Bronchial epithelial cell (primary cell): ENCODE measurements at regions not wholly inside any gene's neighbourhood (a gene's known extent, or its start where the extent isn't known, plus 50 kb on each side); places are given as distances from the start of the nearest gene placed in this dataset.
"Not testable (repeated sequence)": the region's sequence is repeated elsewhere in the genome, so short reads cannot be mapped to it uniquely, and the experiment has no call there.

ENCODE experiments used
- DNase-seq: peaks from one replicate; pipeline ENCODE4 v3.0.0-alpha.2; 2010; ENCODE audit warnings: low read depth
- FAIRE-seq: peaks from 2 replicates; lab custom pipeline; 2011; peaks lifted over from hg19 to GRCh38; lab: Jason Lieb, UNC
- H3K27me3 ChIP-seq: 2 replicates; pipeline ENCODE4 v1.5.1; 2011; ENCODE audit warnings: low read length; ENCODE audit not compliant: control insufficient read depth, insufficient read depth
- H3K36me3 ChIP-seq: 2 replicates; pipeline ENCODE4 v1.5.1; 2011; ENCODE audit warnings: low read length; ENCODE audit not compliant: control insufficient read depth, insufficient read depth
- H3K4me3 ChIP-seq: 2 replicates; pipeline ENCODE4 v1.5.1; 2011; ENCODE audit warnings: mild to moderate bottlenecking, low read depth, low read length, control low read depth
- TF ChIP-seq, protein P1 (sequence below): IDR thresholded peaks from 2 replicates; pipeline ENCODE4 v1.5.1; 2011; ENCODE audit warnings: mild to moderate bottlenecking, moderate library complexity, low read length, control low read depth, inconsistent platforms; ENCODE audit not compliant: insufficient read depth, severe bottlenecking

DNA sequence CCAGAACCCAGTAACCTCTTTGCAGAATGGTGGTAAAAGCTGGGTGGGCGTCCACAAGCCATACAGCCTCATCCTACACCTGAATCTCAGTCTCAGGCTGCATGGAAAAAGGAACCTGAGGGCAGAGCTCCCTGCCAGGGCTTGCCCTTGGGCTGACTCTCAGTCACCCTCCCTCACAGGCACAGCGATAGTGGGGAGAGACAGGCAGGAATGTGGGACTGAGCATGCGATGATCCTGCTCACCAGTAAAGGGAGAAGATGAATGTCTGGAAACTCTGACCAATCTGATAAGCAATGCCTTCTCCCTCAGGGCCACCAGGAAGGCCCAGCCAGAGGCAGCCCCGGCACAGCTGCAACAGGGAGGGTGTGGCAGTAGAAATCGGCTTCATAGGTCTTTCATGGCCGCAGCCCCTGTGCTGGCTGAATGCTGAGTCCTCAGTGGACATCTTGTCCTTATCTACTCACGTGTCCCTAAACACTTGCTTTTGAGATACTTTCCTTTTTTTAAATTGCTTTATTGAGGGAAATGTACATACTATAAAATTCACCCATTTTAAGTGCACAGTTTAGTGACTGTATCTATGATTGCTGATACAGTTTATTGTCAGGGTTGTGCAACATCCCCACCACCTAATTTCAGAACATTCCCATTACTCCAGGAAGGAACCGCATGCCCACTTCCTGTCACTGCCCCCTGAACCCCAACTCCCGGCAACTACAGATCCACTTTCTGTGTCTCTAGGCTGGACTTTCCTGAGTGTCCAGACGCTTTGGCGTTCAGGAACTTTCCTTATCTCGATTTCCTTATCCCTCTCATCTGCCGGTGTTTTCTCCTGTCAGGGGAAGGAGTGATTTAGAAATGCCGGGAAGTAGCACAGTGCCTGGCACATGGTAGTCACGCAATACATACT, 258.1 kb downstream of the PCNX1 start:
- H3K27me3 ChIP-seq, result no peaks in the 10 kb centered on the region
- FAIRE-seq, result no peak
- TF ChIP-seq, protein P1, sequence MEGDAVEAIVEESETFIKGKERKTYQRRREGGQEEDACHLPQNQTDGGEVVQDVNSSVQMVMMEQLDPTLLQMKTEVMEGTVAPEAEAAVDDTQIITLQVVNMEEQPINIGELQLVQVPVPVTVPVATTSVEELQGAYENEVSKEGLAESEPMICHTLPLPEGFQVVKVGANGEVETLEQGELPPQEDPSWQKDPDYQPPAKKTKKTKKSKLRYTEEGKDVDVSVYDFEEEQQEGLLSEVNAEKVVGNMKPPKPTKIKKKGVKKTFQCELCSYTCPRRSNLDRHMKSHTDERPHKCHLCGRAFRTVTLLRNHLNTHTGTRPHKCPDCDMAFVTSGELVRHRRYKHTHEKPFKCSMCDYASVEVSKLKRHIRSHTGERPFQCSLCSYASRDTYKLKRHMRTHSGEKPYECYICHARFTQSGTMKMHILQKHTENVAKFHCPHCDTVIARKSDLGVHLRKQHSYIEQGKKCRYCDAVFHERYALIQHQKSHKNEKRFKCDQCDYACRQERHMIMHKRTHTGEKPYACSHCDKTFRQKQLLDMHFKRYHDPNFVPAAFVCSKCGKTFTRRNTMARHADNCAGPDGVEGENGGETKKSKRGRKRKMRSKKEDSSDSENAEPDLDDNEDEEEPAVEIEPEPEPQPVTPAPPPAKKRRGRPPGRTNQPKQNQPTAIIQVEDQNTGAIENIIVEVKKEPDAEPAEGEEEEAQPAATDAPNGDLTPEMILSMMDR, result no peak
- H3K36me3 ChIP-seq, result no peaks in the 10 kb centered on the region
- DNase-seq, result peak; percentile 40
- no peak overlapping the region for H3K4me3 ChIP-seq

DNA sequence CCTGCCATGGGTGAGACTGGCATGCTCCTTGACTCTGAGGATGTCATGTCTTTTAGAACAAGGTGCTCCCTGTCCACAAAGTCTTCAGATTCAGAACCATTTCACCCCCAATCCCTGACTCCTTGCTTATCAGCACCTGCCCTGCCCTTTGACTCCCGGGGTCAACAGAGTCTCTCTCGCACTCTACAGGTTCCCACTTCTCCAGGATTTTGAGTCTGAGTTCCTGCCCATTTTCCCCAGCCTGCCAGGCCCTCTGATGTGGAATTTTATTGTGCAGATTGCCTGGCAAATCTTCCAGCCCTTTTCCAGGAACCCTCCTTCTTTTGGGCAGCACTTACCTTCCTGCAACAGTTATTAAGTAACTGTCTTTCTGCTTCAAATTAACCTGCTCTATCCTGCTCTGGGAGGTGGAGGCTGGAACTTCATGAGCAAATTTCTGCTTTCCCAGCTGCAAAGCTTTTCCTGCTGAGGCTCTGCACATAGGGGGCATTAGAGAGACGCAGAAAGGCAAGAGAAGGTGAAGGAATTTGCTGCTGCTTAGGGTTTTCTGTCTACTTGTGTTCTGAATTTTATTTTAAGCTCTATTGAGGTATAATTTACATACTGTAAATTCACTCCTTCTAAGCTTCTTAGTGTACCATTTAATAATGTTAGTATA, 259.1 kb downstream of the PCNX1 start:
- H3K4me3 ChIP-seq, result no peak overlapping the region

DNA sequence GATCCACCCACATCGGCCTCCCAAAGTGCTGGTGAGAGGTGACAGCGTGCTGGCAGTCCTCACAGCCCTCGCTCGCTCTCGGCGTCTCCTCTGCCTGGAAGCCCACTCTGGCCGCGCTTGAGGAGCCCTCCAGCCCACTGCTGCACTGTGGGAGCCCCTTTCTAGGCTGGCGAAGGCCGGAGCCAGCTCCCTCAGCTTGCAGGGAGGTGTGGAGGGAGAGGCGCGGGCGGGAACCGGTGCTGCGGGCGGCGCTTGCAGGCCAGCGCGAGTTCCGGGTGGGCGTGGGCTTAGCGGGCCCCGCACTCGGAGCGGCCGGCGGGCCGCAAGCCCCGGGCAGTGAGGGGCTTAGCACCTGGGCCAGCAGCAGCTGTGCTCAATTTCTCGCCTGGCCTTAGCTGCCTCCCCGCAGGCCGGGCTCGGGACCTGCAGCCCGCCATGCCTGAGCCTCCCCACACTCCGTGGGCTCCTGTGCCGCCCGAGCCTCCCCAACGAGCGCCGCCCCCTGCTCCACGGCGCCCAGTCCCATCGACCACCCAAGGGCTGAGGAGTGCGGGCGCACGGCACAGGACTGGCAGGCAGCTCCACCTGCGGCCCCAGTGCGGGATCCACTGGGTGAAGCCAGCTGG, 260.2 kb downstream of the PCNX1 start:
- H3K27me3 ChIP-seq, H3K4me3 ChIP-seq, H3K36me3 ChIP-seq, FAIRE-seq, DNase-seq: not testable (repeated sequence)

More for the DNA sequence above, 259.1 kb downstream of the PCNX1 start:
- FAIRE-seq (no peak), DNase-seq (peak; percentile 75)
- Histone ChIP-seq H3K36me3 (no peaks in the 10 kb centered on the region), H3K27me3 (no peaks in the 10 kb centered on the region)
- TF ChIP-seq, protein P1, result peak; percentile 68

DNA sequence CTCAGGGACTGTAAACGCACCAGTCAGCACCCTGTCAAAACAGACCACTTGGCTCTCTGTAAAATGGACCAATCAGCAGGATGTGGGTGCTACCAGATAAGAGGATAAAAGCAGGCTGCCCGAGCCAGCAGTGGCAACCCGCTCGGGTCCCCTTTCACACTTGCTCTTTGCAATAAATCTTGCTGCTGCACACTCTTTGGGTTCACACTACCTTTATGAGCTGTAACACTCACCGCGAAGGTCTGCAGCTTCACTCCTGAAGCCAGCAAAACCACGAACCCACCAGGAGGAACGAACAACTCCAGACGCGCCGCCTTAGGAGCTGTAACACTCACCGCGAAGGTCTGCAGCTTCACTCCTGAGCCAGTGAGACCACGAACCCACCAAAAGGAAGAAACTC, 260.9 kb downstream of the PCNX1 start:
- FAIRE-seq, result peak; percentile 52
- DNase-seq, H3K27me3 ChIP-seq, H3K4me3 ChIP-seq, H3K36me3 ChIP-seq: not testable (repeated sequence)

DNA sequence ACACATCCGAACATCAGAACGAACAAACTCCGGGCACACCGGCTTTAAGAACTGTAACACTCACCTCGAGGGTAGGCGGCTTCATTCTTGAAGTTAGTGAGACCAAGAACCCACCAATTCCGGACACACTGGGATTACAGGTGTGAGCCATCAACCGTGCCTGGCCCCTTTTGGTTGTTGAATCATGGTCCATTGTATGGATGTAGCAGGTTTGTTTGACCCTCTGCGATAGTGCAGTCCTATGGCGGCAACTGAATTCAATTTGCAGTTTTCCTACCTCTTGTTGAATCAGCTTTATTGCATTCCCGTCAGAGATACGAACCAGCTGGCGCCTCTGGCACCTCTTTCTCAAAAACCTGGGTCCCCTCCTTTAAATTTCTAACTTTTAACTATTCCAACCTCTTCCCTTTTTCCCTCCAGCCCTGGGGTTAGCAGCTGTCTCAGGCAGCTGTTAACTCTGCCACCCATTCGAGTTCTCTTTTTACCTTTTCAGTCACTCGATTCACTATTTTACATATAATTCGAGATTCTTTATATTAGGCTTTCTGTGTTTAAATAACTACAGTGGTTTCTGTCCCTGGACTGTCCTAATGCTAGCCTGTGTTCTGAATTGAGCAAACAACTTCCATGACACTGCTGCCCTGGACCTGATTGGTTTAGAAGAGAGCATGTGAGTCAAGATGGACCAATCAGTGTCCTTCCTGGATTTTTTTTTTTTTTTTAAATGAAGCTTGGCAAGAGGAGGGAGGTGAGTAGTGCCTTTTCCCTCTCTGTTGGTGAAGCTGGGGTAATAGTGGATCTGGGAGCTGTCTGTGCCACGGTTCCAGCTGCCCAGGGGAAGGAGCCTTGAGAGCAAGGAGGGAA, 261.5 kb downstream of the PCNX1 start:
- no peak overlapping the region for H3K4me3 ChIP-seq
- DNase-seq (no peak), FAIRE-seq (no peak)
- no peaks in the 10 kb centered on the region for H3K36me3 ChIP-seq
- TF ChIP-seq, protein P1, result no peak
- no peaks in the 10 kb centered on the region for H3K27me3 ChIP-seq

DNA sequence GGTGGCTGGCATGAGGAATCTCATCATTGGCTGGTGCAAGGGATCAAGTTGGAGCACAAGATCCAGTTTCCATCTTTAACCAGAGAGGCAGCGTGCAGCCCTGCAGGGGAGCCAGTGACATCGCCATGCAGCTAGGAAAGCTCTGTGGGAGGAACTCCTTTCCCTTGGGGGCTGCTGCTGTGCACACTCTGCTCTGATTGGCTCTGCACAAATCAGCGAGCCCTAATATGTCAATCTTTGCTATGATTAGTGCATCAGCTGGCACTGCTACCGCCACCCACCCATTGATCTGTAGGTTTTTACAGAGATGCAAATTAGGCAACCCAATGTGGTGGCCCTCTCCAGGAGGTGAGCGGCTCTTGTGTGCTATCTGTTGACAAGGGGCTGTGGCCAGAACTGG, 262.6 kb downstream of the PCNX1 start:
- no peak for DNase-seq
- Histone ChIP-seq H3K4me3 (no peak overlapping the region), H3K36me3 (no peaks in the 10 kb centered on the region), H3K27me3 (no peaks in the 10 kb centered on the region)
- FAIRE-seq, result no peak
- TF ChIP-seq, protein P1, result no peak
